GM21381 (cell line): ENCODE measurements at regions not wholly inside any gene's neighbourhood (a gene's known extent, or its start where the extent isn't known, plus 50 kb on each side); places are given as distances from the start of the nearest gene placed in this dataset.
"Not testable (repeated sequence)": the region's sequence is repeated elsewhere in the genome, so short reads cannot be mapped to it uniquely, and the experiment has no call there.

Source experiments
- ATAC-seq: cut with Tn5 transposase; IDR thresholded peaks from one replicate; pipeline ENCODE4 v1.9.1; 2021; ENCODE audit warnings: mild to moderate bottlenecking, moderate library complexity; ENCODE audit not compliant: unreplicated experiment

- ATAC-seq: not testable (repeated sequence)
Measured at GRCh38 chr2:91422102-91422501, 2730.6 kb downstream of the RPIA start.

- not testable (repeated sequence) for ATAC-seq
Measured at GRCh38 chr2:91427148-91427547, 2735.7 kb downstream of the RPIA start.

- ATAC-seq: not testable (repeated sequence)
Measured at GRCh38 chr2:91441932-91442245, 2750.4 kb downstream of the RPIA start.

GRCh38 chr2:91442246-91442905, 2750.9 kb downstream of the RPIA start:
- ATAC-seq: no peak

GRCh38 chr2:91442906-91443729, 2751.6 kb downstream of the RPIA start:
- ATAC-seq: not testable (repeated sequence)

GRCh38 chr2:91443730-91444115, 2752.2 kb downstream of the RPIA start:
- ATAC-seq: not testable (repeated sequence)

- not testable (repeated sequence) for ATAC-seq
Measured at GRCh38 chr2:91445705-91446104, 2754.2 kb downstream of the RPIA start.

GRCh38 chr2:91446489-91446888, 2755.0 kb downstream of the RPIA start:
- ATAC-seq: not testable (repeated sequence)

GRCh38 chr2:91446915-91447314, 2755.4 kb downstream of the RPIA start:
- ATAC-seq: not testable (repeated sequence)

- ATAC-seq: not testable (repeated sequence)
Measured at GRCh38 chr2:91447508-91447907, 2756.0 kb downstream of the RPIA start.

GRCh38 chr2:91462292-91462691, 2770.8 kb downstream of the RPIA start:
- not testable (repeated sequence) for ATAC-seq

- ATAC-seq: not testable (repeated sequence)
Measured at GRCh38 chr2:91463007-91463406, 2771.5 kb downstream of the RPIA start.

GRCh38 chr2:91466780-91467363, 2775.4 kb downstream of the RPIA start:
- ATAC-seq: not testable (repeated sequence)

GRCh38 chr2:91476244-91476935, 2784.9 kb downstream of the RPIA start:
- not testable (repeated sequence) for ATAC-seq

- not testable (repeated sequence) for ATAC-seq
Measured at GRCh38 chr2:91476936-91477246, 2785.4 kb downstream of the RPIA start.

- ATAC-seq: not testable (repeated sequence)
Measured at GRCh38 chr2:91477291-91477690, 2785.8 kb downstream of the RPIA start.

- no peak for ATAC-seq
Measured at GRCh38 chr2:91477731-91478672, 2786.5 kb downstream of the RPIA start.

- ATAC-seq: not testable (repeated sequence)
Measured at GRCh38 chr2:91478851-91479718, 2787.6 kb downstream of the RPIA start.

- ATAC-seq: not testable (repeated sequence)
Measured at GRCh38 chr2:91485226-91485625, 2793.8 kb downstream of the RPIA start.
